HG03469 (cell line): ENCODE measurements at regions not wholly inside any gene's neighbourhood (a gene's known extent, or its start where the extent isn't known, plus 50 kb on each side); places are given as distances from the start of the nearest gene placed in this dataset.
A peak's percentile ranks its signal among the peaks of the same experiment; 100 is the strongest.

ENCODE experiments used
- ATAC-seq: cut with Tn5 transposase; IDR thresholded peaks from one replicate; pipeline ENCODE4 v1.9.1; 2021; ENCODE audit warnings: mild to moderate bottlenecking, moderate library complexity, moderate number of reproducible peaks; ENCODE audit not compliant: unreplicated experiment

DNA sequence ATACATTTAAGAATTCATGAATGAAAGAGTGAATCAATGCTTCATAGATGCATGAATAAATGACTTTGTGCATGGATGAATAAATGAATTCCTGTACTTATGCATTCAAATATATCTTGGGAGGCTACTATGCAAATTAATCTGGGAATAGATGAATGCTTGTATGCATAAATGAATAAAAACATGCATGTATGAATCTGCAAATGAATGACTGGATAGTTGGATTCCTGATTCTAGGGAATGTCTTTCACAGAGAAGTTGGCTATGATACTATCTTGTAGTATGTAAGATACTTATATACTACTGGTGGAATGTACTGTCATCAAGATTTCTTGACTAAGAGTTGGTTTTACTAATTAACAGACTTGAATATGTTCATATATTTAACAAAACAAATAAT is 75.3 kb upstream of the ASTN2 start:
- ATAC-seq = no peak

DNA sequence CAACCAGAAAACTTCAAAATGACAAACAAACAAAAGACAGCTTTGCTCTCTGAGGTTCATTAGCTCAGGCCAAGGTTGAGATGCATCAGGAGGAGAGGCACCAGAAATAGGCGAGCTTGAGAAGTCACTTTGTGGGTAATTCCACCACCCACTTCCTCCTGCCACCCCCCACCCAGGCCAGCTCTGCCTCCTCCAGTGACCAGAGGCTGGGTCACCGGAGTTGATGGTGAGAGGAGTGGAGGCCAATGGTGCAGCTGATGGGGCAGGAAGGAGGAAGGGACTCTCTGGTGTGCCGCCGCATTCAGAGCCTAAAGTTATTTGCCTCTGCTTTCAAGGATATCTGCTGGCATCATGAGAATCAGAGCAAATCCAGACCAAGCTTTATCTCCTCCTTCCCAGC is 73.8 kb upstream of the ASTN2 start:
- ATAC-seq = no peak

DNA sequence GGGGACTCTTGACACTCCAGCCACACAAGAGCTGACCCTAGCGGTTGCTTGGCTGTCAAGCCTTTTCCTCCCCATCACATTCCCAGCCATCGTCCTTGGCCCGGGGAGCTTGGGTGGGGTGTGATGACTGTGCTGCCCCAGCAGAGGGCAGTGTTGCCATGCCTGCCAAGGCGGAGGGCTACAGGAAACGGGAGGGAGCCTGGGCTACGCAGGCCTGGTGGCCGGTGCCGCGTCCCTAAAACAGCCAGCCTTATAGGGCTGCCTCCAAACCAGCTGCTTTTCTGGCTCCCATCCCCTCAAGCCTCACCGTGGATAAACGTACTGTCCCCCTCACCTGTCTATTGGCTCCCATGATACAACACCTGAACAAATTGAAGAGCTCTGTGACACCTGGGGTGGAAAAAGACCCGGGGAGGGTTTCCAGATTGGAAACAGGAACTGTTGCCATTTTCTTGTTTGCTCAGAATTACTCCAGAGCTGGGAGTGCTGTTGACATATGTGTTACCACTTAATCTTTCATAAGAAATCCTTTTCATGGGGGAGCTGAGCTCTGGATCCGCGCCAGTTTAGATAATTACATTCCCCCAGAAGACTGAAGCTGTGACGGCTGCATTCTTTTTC is 72.8 kb upstream of the ASTN2 start:
- ATAC-seq = peak; percentile 95

DNA sequence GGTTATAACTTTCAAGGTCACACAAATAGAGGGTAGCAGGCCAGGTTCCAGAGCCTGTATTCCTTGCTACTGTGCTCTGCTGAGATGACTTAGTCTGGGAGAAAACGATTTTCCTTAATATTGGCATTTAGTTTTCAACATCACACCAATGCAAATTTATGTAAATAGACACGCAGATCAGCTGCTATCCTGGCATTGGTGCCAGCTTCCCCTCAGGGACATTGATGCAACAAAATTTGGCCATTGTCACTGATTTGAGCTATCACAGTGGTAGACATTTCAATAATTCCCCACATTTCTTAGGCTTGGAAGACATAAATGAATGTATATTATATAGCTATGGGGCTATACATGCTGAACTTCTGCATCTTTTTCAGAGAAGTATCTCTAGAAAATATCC is 71.6 kb upstream of the ASTN2 start:
- no peak for ATAC-seq

DNA sequence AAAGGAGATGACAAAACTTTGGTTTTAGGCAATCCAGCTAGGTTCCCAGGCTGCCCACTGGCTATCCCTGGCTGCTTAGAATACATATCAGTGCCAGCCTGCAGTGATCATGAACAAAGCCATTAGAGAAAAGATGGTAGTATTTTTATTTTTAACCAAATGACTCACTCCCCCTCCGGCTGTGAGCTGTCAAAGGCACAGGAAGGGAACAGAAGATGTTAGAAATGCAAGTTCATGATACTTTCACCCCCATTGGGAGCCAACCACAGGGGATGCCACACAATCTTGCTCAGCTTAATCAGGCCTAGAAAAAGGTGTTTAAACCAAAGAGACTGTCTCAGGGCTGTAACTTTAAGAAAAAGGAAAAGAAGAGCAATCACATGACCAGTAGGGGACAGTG is 70.3 kb upstream of the ASTN2 start:
- ATAC-seq = no peak

DNA sequence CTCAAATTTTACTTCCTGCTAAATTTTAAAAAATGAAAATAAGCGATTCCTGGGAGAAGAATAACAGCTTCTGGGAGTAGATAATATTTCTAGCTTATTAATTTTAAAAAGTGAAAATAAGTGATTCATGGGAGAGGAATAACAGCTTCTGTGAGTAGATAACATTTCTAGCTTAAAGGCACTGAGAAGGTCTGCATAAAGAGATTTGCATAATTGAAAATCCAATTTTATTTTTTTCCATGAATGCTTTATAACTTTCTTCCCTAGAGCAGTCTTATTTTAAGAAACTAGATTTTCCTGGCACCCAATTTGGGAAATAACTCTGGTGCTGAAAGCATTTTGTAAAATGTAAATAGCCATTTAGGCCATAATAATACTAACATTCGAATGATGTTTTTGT is 65.9 kb upstream of the ASTN2 start:
- ATAC-seq = no peak

DNA sequence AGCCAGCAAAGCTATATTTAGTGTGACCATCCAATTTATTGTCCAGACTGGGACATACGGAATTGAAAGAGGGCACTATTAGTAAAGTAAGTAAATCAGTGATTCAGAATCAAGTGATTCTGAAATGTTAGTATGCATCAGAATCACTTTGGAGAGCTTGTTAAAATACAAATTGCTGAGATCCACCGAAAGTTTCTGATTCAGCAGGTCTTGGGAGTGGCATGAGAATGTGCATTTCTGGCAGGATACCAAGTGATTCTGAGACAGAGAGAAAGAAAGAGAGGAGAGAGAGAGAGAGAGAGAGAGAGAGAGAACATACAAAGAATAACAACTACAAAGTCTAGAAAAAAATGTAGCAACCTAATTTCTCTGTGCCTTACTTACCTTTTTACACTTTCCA is 65.4 kb upstream of the ASTN2 start:
- ATAC-seq = no peak

DNA sequence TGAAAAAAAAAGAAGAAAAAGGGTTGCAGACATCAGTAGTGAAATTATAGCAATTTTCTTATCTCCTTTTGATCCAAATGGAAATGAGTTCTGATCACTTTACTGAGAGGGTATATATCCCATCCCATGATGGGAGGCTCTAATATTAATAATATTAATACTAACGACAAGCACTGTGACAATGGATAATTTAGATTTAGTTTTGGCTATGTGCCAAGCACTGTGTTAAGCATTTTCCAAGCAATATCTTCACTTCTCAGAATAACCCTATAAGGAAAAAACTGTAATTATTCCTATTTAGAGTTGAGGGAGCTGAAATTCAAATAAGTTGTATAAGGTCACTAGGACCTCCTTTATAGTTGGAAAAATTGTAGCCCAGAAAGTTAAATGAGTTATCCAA is 58.4 kb upstream of the ASTN2 start:
- no peak for ATAC-seq

DNA sequence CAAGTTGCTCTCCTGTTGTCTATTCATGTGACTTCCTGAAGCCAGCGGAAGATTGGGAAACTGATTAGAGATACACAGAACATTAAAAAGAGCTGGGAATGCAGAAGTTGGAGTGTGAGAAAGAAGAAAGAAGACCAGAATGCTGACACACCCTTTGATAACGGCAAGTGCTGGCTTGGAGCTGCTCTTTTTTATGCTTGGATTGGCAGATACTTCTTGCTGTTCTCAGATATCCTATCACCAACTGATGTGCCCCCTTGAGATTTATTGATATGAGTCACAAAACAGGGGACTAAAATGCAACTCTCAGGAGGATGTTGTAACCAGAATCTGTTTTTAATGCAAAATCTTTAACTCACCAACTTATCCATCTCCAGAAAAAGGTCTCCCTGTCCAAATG is 56.0 kb upstream of the ASTN2 start:
- no peak for ATAC-seq

DNA sequence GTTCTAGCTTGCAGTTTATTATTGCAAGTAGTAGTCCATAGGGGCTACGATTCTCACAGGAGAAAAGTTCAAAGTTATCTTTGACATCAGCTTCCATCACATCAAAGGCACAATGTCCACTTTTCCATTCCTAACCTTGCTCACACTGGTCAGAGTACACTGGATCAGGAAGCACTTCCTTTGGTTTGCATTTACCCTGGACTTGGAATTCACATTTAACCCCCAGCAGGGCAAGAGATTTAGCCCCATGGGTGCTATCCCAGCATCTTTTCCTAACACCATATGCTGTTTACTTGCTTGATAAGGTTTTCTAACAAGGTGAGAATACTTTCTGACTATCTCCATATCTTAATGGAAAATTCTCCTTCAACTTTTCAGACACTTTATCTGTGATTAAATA is 55.6 kb upstream of the ASTN2 start:
- ATAC-seq = no peak

DNA sequence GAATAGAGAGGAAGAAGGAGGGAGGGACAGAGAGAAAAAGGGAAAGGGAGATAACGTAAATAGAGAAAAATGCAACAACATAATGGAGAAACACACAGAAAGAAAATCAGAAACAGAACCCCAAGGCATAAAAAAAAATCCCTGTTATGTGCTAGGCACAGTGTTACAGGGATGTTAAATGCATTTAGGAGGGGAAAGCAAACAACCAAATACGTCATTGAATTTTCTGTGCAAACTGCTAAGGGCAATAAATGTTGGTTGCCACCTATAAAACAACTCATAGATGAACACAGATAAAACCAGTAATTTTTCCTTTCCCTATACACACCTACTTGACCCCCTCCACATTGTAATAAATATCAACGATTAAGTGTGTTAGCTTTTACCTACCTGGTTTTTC is 51.3 kb upstream of the ASTN2 start:
- ATAC-seq = no peak

DNA sequence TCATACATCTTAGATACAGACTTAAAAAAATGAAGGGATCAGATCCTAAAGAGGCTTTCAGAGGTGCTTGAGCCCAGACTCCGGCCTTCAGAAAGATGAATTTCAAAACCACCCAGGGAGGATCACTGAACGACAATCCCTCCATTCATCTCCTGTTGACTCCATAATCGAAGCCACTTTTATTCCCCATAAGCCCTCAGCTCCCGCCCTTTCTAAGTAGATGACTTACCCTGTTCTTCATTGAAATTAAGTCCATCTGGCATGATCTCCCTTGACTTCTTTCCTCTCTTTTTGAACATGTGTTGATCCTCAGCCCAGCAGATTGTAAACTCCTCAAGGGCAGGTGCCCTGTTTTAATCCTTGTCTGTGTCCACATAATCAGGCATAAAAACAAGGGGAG is 50.8 kb upstream of the ASTN2 start:
- ATAC-seq = no peak

DNA sequence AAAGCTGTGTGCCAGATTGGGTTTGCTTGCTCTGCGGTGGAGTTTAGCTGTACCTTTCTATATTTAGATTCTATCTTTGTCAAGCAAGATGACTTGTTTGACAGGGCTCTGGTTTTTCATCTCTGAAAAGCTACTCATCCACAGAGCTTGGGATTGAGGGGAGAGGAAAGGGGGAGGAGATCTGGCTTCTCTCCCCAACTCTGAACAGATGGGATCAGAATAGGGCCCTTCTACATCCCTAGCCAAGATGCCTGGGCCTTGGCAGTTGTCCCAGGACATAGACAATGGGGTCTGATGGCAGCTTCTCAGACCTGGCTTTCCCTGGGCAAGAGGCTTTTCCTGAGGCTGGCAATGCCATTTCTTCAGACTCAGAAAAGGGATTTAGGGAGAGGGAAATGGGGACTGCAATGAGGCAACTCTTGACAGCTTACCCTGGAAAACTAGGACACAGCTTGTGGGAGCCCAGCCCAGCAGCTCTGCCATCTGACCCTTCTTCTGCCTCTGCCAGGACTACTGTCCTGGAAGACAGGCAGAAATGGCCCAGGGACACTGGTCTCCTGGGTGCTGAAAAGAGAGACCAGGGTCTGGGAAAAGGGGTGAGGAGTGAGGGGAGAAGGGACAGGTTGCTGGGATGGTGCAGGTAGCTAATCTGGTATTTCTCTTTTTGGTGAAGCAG is 50.2 kb upstream of the ASTN2 start:
- no peak for ATAC-seq
